ENCODE measurements at regions not wholly inside any gene's neighbourhood (a gene's known extent, or its start where the extent isn't known, plus 50 kb on each side); places are given as distances from the start of the nearest gene placed in this dataset.

- no peak for TF ChIP-seq CTCF (IDR thresholded peaks at IDR 0.05; ENCODE audit: low read depth, low read length, missing control alignments)
- no peak overlapping the region for H3K4me3 ChIP-seq (replicated peaks; ENCODE audit: low read depth, low read length)
- no peak for DNase-seq (ENCODE audit: extremely low read depth, low read depth)
Observed at GRCh38 chr9:115671963-115672305, 481.7 kb upstream of the PAPPA start.

- peak; percentile 84 for DNase-seq (ENCODE audit: extremely low read depth, low read depth)
- peak overlapping the region; percentile 17 for H3K4me3 ChIP-seq (replicated peaks; ENCODE audit: low read depth, low read length)
- TF ChIP-seq CTCF (IDR thresholded peaks at IDR 0.05; ENCODE audit: low read depth, low read length, missing control alignments) = no peak
Observed at GRCh38 chr9:115672477-115673316, 480.9 kb upstream of the PAPPA start.

GRCh38 chr9:115673599-115673998, 480.0 kb upstream of the PAPPA start:
- no peak for TF ChIP-seq CTCF (IDR thresholded peaks at IDR 0.05; ENCODE audit: low read depth, low read length, missing control alignments)
- no peak overlapping the region for H3K4me3 ChIP-seq (replicated peaks; ENCODE audit: low read depth, low read length)
- DNase-seq (ENCODE audit: extremely low read depth, low read depth) = no peak

GRCh38 chr9:115674091-115674490, 479.5 kb upstream of the PAPPA start:
- TF ChIP-seq CTCF (IDR thresholded peaks at IDR 0.05; ENCODE audit: low read depth, low read length, missing control alignments) = no peak
- no peak for DNase-seq (ENCODE audit: extremely low read depth, low read depth)

GRCh38 chr9:115675834-115676233, 477.8 kb upstream of the PAPPA start:
- H3K4me3 ChIP-seq (replicated peaks; ENCODE audit: low read depth, low read length) = no peak overlapping the region
- no peak for DNase-seq (ENCODE audit: extremely low read depth, low read depth)
- TF ChIP-seq CTCF (IDR thresholded peaks at IDR 0.05; ENCODE audit: low read depth, low read length, missing control alignments) = no peak

More at GRCh38 chr9:115674091-115674490, 479.5 kb upstream of the PAPPA start:
- no peak overlapping the region for H3K4me3 ChIP-seq (replicated peaks; ENCODE audit: low read depth, low read length)

GRCh38 chr9:115680231-115680630, 473.4 kb upstream of the PAPPA start:
- TF ChIP-seq CTCF (IDR thresholded peaks at IDR 0.05; ENCODE audit: low read depth, low read length, missing control alignments) = no peak
- no peak for DNase-seq (ENCODE audit: extremely low read depth, low read depth)
- H3K4me3 ChIP-seq (replicated peaks; ENCODE audit: low read depth, low read length) = no peak overlapping the region

GRCh38 chr9:115681585-115681984, 472.0 kb upstream of the PAPPA start:
- no peak for DNase-seq (ENCODE audit: extremely low read depth, low read depth)
- no peak for TF ChIP-seq CTCF (IDR thresholded peaks at IDR 0.05; ENCODE audit: low read depth, low read length, missing control alignments)
- H3K4me3 ChIP-seq (replicated peaks; ENCODE audit: low read depth, low read length) = no peak overlapping the region

All from HFF-Myc (cell line).